Sigmoid colon (tissue), 4 donors: ENCODE measurements at regions not wholly inside any gene's neighbourhood (a gene's known extent, or its start where the extent isn't known, plus 50 kb on each side); places are given as distances from the start of the nearest gene placed in this dataset.

Experiments used
- EP300 ChIP-seq, 4 donors: sonication (generic); formaldehyde crosslinking; IDR thresholded peaks; one replicate each; pipeline ENCODE4 v1.6.1; 2017; ENCODE audit warnings: antibody characterized with exemption in 4 of 4
- POLR2A ChIP-seq, 2 donors: fragments of 450-650 bp; IDR thresholded peaks; one replicate each; pipeline ENCODE4 v1.6.1; 2016; ENCODE audit warnings: antibody characterized with exemption in 2 of 2, mild to moderate bottlenecking in 2 of 2, moderate library complexity in 2 of 2
- TF ChIP-seq, protein P1 (sequence below), 4 experiments: fragments of 450-650 bp in 3 of 4; fragments of 200-600 bp in 1 of 4; IDR thresholded peaks; one replicate each; pipeline ENCODE4 v1.5.1; 2016 to 2019; ENCODE audit warnings: antibody characterized with exemption in 4 of 4, mild to moderate bottlenecking in 3 of 4, moderate library complexity in 2 of 4

DNA sequence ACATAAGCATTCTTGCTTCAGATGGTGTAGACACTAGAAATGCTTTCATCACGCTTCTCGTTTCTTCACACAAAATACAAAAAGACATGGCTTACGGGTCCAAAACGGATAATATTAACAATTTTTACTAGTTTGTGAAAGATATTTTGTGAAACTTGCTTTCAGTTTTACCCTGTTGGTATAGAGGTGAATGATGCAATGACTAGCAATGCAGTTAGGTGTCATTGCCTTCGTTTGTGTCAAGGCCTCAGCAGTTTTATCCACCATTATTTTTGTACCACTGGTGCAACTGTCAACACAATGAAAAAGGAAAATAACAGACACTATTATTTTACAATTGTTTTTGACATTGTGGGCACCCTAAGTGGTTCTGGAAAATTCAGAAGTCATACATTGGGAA, 323.0 kb downstream of the FLRT2 start:
- TF ChIP-seq, protein P1, sequence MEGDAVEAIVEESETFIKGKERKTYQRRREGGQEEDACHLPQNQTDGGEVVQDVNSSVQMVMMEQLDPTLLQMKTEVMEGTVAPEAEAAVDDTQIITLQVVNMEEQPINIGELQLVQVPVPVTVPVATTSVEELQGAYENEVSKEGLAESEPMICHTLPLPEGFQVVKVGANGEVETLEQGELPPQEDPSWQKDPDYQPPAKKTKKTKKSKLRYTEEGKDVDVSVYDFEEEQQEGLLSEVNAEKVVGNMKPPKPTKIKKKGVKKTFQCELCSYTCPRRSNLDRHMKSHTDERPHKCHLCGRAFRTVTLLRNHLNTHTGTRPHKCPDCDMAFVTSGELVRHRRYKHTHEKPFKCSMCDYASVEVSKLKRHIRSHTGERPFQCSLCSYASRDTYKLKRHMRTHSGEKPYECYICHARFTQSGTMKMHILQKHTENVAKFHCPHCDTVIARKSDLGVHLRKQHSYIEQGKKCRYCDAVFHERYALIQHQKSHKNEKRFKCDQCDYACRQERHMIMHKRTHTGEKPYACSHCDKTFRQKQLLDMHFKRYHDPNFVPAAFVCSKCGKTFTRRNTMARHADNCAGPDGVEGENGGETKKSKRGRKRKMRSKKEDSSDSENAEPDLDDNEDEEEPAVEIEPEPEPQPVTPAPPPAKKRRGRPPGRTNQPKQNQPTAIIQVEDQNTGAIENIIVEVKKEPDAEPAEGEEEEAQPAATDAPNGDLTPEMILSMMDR (IDR thresholded peaks at IDR 0.05), result no peak
- no peak for TF ChIP-seq POLR2A (IDR thresholded peaks at IDR 0.05)
- no peak for TF ChIP-seq EP300 (IDR thresholded peaks at IDR 0.05)
